C4-2B (cell line): ENCODE measurements at regions not wholly inside any gene's neighbourhood (a gene's known extent, or its start where the extent isn't known, plus 50 kb on each side); places are given as distances from the start of the nearest gene placed in this dataset.

Source experiments
- H3K27ac ChIP-seq: fragments of 450-650 bp; 2 replicates; pipeline ENCODE4 v1.5.1; 2017
- ZFX ChIP-seq: fragments of 450-650 bp; IDR thresholded peaks from 2 replicates; pipeline ENCODE4 v1.6.1; 2017
- TF ChIP-seq, protein P1 (sequence below): fragments of 450-650 bp; conservative IDR thresholded peaks from 2 replicates; pipeline ENCODE4 v1.5.1; 2017; ENCODE audit warnings: mild to moderate bottlenecking

DNA sequence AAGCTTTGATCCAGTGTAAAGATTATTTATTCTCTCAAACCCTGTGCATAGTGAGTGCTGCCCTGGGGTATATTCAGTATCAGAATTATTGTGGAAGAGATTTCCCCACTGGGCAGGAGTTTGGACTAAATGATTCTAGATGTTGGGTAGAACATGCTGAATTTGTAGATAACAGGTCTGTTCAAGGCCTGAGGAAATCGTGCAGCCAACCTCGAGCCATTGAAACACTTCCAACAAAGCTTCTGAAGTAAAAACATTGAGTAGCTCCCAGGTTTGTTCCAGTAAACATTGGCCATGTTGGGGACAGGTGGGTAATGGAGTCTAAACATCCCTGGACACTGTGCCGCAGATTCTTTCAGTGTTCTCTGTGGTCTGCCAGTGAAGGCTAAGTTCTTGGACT is 87.5 kb downstream of the LLPH start:
- H3K27ac ChIP-seq, result no peak overlapping the region
- TF ChIP-seq, protein P1, sequence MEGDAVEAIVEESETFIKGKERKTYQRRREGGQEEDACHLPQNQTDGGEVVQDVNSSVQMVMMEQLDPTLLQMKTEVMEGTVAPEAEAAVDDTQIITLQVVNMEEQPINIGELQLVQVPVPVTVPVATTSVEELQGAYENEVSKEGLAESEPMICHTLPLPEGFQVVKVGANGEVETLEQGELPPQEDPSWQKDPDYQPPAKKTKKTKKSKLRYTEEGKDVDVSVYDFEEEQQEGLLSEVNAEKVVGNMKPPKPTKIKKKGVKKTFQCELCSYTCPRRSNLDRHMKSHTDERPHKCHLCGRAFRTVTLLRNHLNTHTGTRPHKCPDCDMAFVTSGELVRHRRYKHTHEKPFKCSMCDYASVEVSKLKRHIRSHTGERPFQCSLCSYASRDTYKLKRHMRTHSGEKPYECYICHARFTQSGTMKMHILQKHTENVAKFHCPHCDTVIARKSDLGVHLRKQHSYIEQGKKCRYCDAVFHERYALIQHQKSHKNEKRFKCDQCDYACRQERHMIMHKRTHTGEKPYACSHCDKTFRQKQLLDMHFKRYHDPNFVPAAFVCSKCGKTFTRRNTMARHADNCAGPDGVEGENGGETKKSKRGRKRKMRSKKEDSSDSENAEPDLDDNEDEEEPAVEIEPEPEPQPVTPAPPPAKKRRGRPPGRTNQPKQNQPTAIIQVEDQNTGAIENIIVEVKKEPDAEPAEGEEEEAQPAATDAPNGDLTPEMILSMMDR, result no peak
- TF ChIP-seq ZFX, result no peak

DNA sequence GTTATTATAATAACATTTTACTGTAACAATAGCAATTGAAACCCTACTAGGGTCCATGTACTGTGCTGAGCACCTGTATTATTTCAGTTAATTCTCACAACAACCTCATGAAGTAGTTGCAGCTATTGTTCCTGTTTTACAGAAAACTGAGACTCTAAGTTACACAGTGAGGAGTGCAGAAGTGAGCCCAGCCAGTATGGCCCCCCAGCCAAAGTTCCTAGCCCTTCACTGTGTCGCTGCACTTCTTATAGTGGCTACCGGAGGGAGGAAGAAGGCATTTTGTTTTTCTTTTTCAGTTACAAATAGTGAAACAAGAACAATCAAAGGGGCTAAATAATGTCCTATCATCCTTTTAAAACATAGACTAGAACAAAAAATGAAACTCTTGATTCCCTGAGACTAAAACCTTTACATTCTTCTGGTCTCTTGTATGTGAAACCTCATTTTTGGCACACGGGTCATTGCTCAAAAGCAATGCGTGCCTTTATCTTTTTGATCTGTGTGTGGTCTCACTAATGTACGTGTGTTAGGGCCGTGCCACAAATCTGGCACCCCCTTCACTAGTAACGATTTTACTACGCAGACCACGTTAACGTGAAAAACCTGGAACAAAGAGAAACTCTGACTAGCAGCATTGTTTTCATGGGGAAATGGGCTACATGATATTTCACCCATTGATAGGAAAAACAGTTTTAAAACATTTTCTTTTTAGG is 88.7 kb downstream of the LLPH start:
- TF ChIP-seq, protein P1, result no peak
- no peak for TF ChIP-seq ZFX
- H3K27ac ChIP-seq, result no peak overlapping the region

DNA sequence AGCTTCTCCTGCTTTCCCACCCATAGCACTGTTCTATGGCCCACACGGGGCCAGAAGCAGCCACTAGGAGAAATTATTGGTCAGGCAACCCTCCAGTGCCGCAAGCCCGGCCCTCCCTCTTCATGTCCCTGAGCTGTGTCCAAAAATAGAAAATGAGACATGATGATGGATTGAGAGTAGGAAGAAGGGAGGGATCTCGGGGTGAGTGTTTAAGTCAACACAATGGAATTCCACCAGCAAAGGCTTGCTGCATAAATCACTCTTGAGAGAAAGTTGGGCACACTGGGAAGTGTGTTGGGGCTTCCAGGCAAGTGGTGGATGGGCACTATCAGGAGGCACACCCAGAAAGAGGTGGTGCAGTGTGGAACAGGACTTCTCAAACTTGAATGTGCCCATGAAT is 94.2 kb downstream of the LLPH start:
- no peak for TF ChIP-seq ZFX
- TF ChIP-seq, protein P1, result no peak

DNA sequence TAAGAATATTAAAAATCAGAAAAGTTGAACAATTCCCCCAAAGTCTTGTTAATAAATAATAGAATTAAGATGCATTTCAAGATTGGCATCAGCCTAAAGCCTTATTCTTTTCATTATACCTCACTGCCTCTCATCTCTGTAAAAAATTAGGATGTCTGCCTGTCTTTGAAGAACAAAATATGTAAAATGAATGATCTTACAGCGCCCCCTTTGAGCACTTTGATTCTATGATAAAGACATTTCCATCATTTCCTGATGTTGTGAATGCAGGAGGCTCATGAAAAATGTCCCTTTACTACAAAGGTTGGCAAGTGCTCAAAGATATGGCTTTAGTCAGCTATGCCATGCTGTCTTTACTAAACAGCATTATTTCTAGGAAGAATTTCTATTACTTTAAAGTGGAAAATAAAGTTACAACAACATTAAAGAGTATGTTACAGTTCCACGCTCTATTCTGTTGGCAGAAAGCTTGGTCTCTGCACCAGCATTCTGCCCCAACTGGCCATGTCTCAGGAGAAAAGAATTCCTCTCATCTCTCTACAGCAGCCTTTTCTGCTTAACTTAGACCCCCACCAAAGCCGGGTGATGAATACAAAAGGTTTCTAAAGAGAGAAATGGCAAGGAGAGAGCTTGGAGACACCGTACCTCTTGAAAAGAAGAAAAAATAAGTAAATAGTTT is 95.1 kb downstream of the LLPH start:
- no peak overlapping the region for H3K27ac ChIP-seq
- TF ChIP-seq, protein P1, result peak; percentile 36
- no peak for TF ChIP-seq ZFX

More for the DNA sequence above, 94.2 kb downstream of the LLPH start:
- H3K27ac ChIP-seq, result no peak overlapping the region

DNA sequence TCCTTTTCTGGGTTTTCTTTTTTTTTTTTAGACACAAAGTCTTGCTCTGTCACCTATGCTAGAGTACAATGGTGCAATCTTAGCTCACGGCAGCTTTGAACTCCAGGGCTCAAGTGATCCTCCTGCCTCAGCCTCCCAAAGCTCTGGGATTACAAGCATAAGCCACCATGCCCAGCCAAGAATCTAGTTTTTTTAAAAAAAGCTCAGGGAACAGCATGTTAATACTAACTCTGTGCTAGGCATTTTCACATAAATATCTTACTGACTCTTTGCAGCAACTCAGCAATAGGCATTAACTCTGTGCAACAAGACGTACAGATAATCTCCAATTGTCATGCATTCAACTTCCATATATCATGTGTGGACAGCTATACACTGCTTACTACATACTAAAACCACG is 97.4 kb downstream of the LLPH start:
- H3K27ac ChIP-seq, result no peak overlapping the region
- TF ChIP-seq, protein P1, result no peak
- no peak for TF ChIP-seq ZFX

DNA sequence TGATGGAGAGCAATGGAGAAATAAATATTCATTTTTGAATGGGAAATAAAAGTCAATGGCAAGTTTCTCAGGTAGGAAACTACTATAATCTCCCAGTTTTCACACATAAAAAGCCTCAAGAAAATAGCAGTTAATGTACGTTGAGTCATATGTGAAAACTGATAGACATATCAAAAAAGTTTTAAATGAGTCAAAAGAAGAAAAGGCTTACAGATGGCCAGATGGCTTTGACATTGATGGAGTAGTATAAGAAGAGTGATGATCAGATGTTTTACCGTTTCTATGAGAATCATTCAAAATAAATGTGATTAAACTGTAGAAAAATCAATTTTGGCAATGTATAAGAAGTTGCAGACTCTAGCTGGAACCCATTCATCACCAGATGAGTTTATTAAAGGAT is 97.8 kb downstream of the LLPH start:
- H3K27ac ChIP-seq, result no peak overlapping the region
- TF ChIP-seq, protein P1, result no peak
- TF ChIP-seq ZFX, result no peak

DNA sequence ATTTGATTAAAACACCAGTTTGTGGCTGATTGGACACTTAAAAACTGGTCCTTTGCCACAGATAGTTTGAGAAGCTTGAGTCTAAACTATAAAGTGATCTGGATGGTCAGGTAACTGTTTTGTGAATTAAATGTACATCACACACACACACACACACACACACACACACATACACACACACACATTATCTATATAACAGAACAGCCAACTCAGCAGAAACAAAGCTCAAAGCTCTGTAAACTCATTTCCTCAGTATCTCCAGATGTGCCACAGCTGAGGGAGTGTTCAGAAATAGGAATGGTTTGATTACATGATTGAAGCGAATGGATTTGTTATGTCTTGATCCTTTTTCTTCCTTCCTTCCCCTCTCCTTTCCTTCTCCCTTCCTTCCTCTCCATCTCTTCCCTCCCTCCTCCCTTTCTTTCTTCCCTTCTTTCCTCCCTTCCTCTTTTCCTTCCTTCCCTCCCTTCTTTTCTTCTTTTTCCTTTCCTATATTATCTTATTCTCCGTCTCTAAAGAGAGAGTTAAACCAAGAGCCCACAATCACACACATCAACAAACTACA is 100.3 kb downstream of the LLPH start:
- TF ChIP-seq, protein P1, result no peak
- no peak for TF ChIP-seq ZFX

More for the DNA sequence above, 100.3 kb downstream of the LLPH start:
- no peak overlapping the region for H3K27ac ChIP-seq
